ENCODE measurements at regions not wholly inside any gene's neighbourhood (a gene's known extent, or its start where the extent isn't known, plus 50 kb on each side); places are given as distances from the start of the nearest gene placed in this dataset.
"Not testable (repeated sequence)": the region's sequence is repeated elsewhere in the genome, so short reads cannot be mapped to it uniquely, and the experiment has no call there.

GRCh38 chr7:68249611-68250010, 1253.0 kb downstream of the TYW1 start:
- no peak overlapping the region for H3K9ac ChIP-seq
- H3K27ac ChIP-seq = no peak overlapping the region
- no peak overlapping the region for H3K4me3 ChIP-seq (IDR thresholded peaks at IDR 0.05; ENCODE audit: insufficient read depth, low read depth, low read length)
- no peak overlapping the region for H2AFZ ChIP-seq (ENCODE audit: low read depth)
- H3K4me2 ChIP-seq = no peak overlapping the region
- no peak for TF ChIP-seq CTCF (conservative IDR thresholded peaks at IDR 0.05; ENCODE audit: low read depth, low read length)
- no peaks in the 10 kb centered on the region for H3K27me3 ChIP-seq (ENCODE audit: insufficient read depth, low read depth)
- no peaks in the 10 kb centered on the region for H3K4me1 ChIP-seq (ENCODE audit: low read depth, poor library complexity, severe bottlenecking)
- H3K79me2 ChIP-seq (ENCODE audit: insufficient read depth, low read depth) = no peaks in the 10 kb centered on the region
- H3K36me3 ChIP-seq (ENCODE audit: insufficient read depth) = no peaks in the 10 kb centered on the region
- no peaks in the 10 kb centered on the region for H4K20me1 ChIP-seq (ENCODE audit: insufficient read depth)

DNA sequence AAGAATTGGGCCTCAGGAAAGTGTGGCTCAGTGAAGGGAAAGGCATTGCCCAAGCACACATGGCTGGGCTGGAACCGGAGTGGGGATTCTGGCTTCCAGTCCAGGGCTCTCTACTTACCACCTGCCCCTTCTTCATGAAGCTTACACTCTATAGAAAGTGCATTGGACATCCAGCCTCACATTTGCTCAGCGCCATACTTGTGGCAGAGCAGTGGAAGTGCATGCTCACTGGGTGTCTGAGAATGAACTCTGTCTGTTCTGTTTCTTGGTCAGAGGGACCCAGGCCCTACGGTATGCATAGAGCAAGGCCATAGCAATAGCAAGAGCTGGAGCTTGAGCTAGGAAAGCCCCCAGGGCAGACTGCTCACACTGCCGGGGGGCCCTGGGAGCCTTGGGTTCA, 1253.5 kb downstream of the TYW1 start:
- no peaks in the 10 kb centered on the region for H3K36me3 ChIP-seq (ENCODE audit: insufficient read depth)
- H3K4me1 ChIP-seq (ENCODE audit: low read depth, poor library complexity, severe bottlenecking) = no peaks in the 10 kb centered on the region
- no peak overlapping the region for H3K4me2 ChIP-seq
- H2AFZ ChIP-seq (ENCODE audit: low read depth) = no peak overlapping the region
- no peak for TF ChIP-seq CTCF (conservative IDR thresholded peaks at IDR 0.05; ENCODE audit: low read depth, low read length)
- H4K20me1 ChIP-seq (ENCODE audit: insufficient read depth) = no peaks in the 10 kb centered on the region
- H3K27ac ChIP-seq = no peak overlapping the region
- no peaks in the 10 kb centered on the region for H3K27me3 ChIP-seq (ENCODE audit: insufficient read depth, low read depth)
- H3K4me3 ChIP-seq (IDR thresholded peaks at IDR 0.05; ENCODE audit: insufficient read depth, low read depth, low read length) = no peak overlapping the region
- no peak overlapping the region for H3K9ac ChIP-seq
- H3K79me2 ChIP-seq (ENCODE audit: insufficient read depth, low read depth) = no peaks in the 10 kb centered on the region

GRCh38 chr7:68254815-68255214, 1258.2 kb downstream of the TYW1 start:
- H3K79me2 ChIP-seq (ENCODE audit: insufficient read depth, low read depth); H3K4me1 ChIP-seq (ENCODE audit: low read depth, poor library complexity, severe bottlenecking); H3K9ac ChIP-seq; H3K27me3 ChIP-seq (ENCODE audit: insufficient read depth, low read depth); H4K20me1 ChIP-seq (ENCODE audit: insufficient read depth); H3K36me3 ChIP-seq (ENCODE audit: insufficient read depth); H3K4me2 ChIP-seq; H3K27ac ChIP-seq; H2AFZ ChIP-seq (ENCODE audit: low read depth); H3K4me3 ChIP-seq (IDR thresholded peaks at IDR 0.05; ENCODE audit: insufficient read depth, low read depth, low read length): not testable (repeated sequence)

DNA sequence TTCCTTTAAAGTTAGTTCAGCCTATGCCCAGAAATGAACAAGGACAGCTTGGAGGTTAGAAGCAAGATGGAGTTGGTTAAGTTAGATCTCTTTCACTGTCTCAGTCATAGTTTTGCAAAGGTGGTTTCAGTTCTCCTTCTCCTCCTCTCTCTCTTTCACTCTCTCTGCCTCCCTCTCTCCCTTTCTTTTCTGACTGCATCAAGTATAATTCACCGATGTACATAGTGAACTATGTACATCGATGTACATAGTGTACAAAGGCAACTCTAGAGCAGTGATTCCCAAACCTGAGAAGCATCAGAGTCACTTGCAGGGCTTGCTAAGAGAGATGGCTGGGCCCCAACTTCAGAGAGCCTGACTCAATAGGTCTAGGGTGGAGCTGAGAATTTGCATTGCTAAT, 1259.7 kb downstream of the TYW1 start:
- Histone ChIP-seq H3K27ac (no peak overlapping the region), H3K4me2 (no peak overlapping the region), H2AFZ (ENCODE audit: low read depth) (no peak overlapping the region), H3K27me3 (ENCODE audit: insufficient read depth, low read depth) (no peaks in the 10 kb centered on the region), H3K9ac (no peak overlapping the region), H4K20me1 (ENCODE audit: insufficient read depth) (no peaks in the 10 kb centered on the region), H3K4me1 (ENCODE audit: low read depth, poor library complexity, severe bottlenecking) (no peaks in the 10 kb centered on the region), H3K36me3 (ENCODE audit: insufficient read depth) (no peaks in the 10 kb centered on the region), H3K4me3 (IDR thresholded peaks at IDR 0.05; ENCODE audit: insufficient read depth, low read depth, low read length) (no peak overlapping the region), H3K79me2 (ENCODE audit: insufficient read depth, low read depth) (no peaks in the 10 kb centered on the region)
- no peak for TF ChIP-seq CTCF (conservative IDR thresholded peaks at IDR 0.05; ENCODE audit: low read depth, low read length)

DNA sequence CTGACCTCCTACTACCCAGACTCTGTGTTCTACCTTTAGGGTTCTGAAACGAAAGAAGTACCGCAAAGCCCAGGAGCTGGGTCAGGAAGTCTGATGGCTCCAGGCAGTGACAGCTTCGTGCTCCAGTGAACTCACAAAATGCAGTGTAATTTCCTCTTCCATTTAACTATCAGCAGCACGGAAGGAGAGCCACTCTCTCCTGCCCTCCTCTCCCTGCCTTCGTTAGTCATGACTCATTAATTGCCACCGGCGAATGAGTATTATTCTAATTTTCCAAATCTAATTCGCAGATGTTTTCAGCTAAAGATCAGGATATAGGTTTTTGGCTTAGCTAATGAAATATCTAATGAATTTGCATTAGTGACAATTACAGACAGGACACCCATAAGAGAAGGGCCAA, 1262.0 kb downstream of the TYW1 start:
- no peaks in the 10 kb centered on the region for H3K4me1 ChIP-seq (ENCODE audit: low read depth, poor library complexity, severe bottlenecking)
- H3K4me3 ChIP-seq (IDR thresholded peaks at IDR 0.05; ENCODE audit: insufficient read depth, low read depth, low read length) = no peak overlapping the region
- H3K27ac ChIP-seq = no peak overlapping the region
- H2AFZ ChIP-seq (ENCODE audit: low read depth) = no peak overlapping the region
- H4K20me1 ChIP-seq (ENCODE audit: insufficient read depth) = no peaks in the 10 kb centered on the region
- no peaks in the 10 kb centered on the region for H3K27me3 ChIP-seq (ENCODE audit: insufficient read depth, low read depth)
- H3K9ac ChIP-seq = no peak overlapping the region
- H3K79me2 ChIP-seq (ENCODE audit: insufficient read depth, low read depth) = no peaks in the 10 kb centered on the region
- no peak for TF ChIP-seq CTCF (conservative IDR thresholded peaks at IDR 0.05; ENCODE audit: low read depth, low read length)
- no peaks in the 10 kb centered on the region for H3K36me3 ChIP-seq (ENCODE audit: insufficient read depth)
- no peak overlapping the region for H3K4me2 ChIP-seq
